ENCODE measurements at regions not wholly inside any gene's neighbourhood (a gene's known extent, or its start where the extent isn't known, plus 50 kb on each side); places are given as distances from the start of the nearest gene placed in this dataset.

- Histone ChIP-seq H3K27me3 (ENCODE audit: insufficient read depth, low read depth, low read length) (no peaks in the 10 kb centered on the region), H3K36me3 (ENCODE audit: insufficient read depth, low read length) (no peaks in the 10 kb centered on the region), H3K27ac (ENCODE audit: low read length) (no peak overlapping the region), H3F3A (ENCODE audit: insufficient read depth, low read length, poor library complexity, severe bottlenecking) (no peaks in the 10 kb centered on the region), H2AFZ (ENCODE audit: low read depth, low read length) (no peak overlapping the region), H3K4me2 (ENCODE audit: low read length) (no peak overlapping the region), H3K4me3 (ENCODE audit: low read length) (no peak overlapping the region), H4K20me1 (ENCODE audit: insufficient read depth) (no peaks in the 10 kb centered on the region), H3K9me3 (ENCODE audit: low read length) (no peaks in the 10 kb centered on the region), H3K79me2 (replicated peaks; ENCODE audit: insufficient read depth, low read length) (no peaks in the 10 kb centered on the region), H3K9me2 (ENCODE audit: insufficient read depth, low read length) (no peaks in the 10 kb centered on the region), H3K9ac (ENCODE audit: low read length) (no peak overlapping the region)
- no peak for TF ChIP-seq EP300 (conservative IDR thresholded peaks at IDR 0.05; ENCODE audit: poor library complexity, severe bottlenecking)
- TF ChIP-seq EZH2 (IDR thresholded peaks at IDR 0.05; ENCODE audit: borderline replicate concordance, insufficient read depth, low read length, poor library complexity, severe bottlenecking) = no peak
- TF ChIP-seq RAD21 (conservative IDR thresholded peaks at IDR 0.05) = no peak
- no peak for TF ChIP-seq TAF1 (IDR thresholded peaks at IDR 0.05; ENCODE audit: low read depth)
These were observed 588.3 kb downstream of the NPHP4 start for GRCh38 chr1:5403935-5404334.

GRCh38 chr1:5402618-5403017, 589.6 kb downstream of the NPHP4 start:
- no peak overlapping the region for H3K9ac ChIP-seq (ENCODE audit: low read length)
- H3K9me3 ChIP-seq (ENCODE audit: low read length) = no peaks in the 10 kb centered on the region
- no peaks in the 10 kb centered on the region for H3K79me2 ChIP-seq (replicated peaks; ENCODE audit: insufficient read depth, low read length)
- H3F3A ChIP-seq (ENCODE audit: insufficient read depth, low read length, poor library complexity, severe bottlenecking) = no peaks in the 10 kb centered on the region
- no peak overlapping the region for H3K4me2 ChIP-seq (ENCODE audit: low read length)
- H3K4me3 ChIP-seq (ENCODE audit: low read length) = no peak overlapping the region
- TF ChIP-seq REST (IDR thresholded peaks at IDR 0.05; ENCODE audit: borderline replicate concordance) = no peak
- no peak for TF ChIP-seq POLR2AphosphoS5 (IDR thresholded peaks at IDR 0.05)
- no peak for TF ChIP-seq TAF1 (IDR thresholded peaks at IDR 0.05; ENCODE audit: low read depth)
- TF ChIP-seq RAD21 (conservative IDR thresholded peaks at IDR 0.05) = no peak
- TF ChIP-seq EP300 (conservative IDR thresholded peaks at IDR 0.05; ENCODE audit: poor library complexity, severe bottlenecking) = no peak
- no peak for TF ChIP-seq CTCF (IDR thresholded peaks at IDR 0.05; ENCODE audit: poor library complexity, severe bottlenecking)
- TF ChIP-seq MXI1 (conservative IDR thresholded peaks at IDR 0.05; ENCODE audit: poor library complexity, severe bottlenecking) = no peak
- no peak for TF ChIP-seq SMC3 (conservative IDR thresholded peaks at IDR 0.05; ENCODE audit: poor library complexity)
- no peak for TF ChIP-seq EZH2 (IDR thresholded peaks at IDR 0.05; ENCODE audit: borderline replicate concordance, insufficient read depth, low read length, poor library complexity, severe bottlenecking)
- no peaks in the 10 kb centered on the region for H3K36me3 ChIP-seq (ENCODE audit: insufficient read depth, low read length)
- no peak overlapping the region for H2AFZ ChIP-seq (ENCODE audit: low read depth, low read length)
- H3K27ac ChIP-seq (ENCODE audit: low read length) = no peak overlapping the region
- H3K9me2 ChIP-seq (ENCODE audit: insufficient read depth, low read length) = no peaks in the 10 kb centered on the region
- H3K27me3 ChIP-seq (ENCODE audit: insufficient read depth, low read depth, low read length) = no peaks in the 10 kb centered on the region
- H4K20me1 ChIP-seq (ENCODE audit: insufficient read depth) = no peaks in the 10 kb centered on the region
